Lung microvascular endothelial cell (primary cell): ENCODE measurements at regions not wholly inside any gene's neighbourhood (a gene's known extent, or its start where the extent isn't known, plus 50 kb on each side); places are given as distances from the start of the nearest gene placed in this dataset.
"Not testable (repeated sequence)": the region's sequence is repeated elsewhere in the genome, so short reads cannot be mapped to it uniquely, and the experiment has no call there.

ENCODE experiments used
- DNase-seq, 2 donors: peaks; one replicate each; pipeline versions ENCODE4 v3.0.0 to v3.0.0-alpha.2; 2010; ENCODE audit warnings: low read depth in 2 of 2

DNA sequence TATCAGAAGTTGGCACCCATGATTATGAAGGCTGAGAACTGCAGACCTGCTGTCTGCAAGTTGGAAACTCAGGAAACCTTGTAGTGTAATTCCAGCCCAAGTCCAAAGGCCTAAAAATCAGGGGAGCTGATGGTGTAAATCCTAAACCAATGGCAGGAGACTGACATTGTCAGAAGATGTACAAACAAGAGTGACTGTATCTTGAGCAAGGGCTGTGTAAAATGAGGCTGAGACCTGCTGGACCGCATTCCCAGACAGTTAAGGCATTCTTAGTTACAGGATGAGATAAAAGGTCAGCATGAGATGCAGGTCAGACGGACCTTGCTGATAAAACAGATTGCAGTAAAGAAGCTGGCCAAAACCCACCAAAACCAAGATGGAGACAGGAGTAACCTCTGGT is 147.7 kb downstream of the COG6 start:
- no peak for DNase-seq

DNA sequence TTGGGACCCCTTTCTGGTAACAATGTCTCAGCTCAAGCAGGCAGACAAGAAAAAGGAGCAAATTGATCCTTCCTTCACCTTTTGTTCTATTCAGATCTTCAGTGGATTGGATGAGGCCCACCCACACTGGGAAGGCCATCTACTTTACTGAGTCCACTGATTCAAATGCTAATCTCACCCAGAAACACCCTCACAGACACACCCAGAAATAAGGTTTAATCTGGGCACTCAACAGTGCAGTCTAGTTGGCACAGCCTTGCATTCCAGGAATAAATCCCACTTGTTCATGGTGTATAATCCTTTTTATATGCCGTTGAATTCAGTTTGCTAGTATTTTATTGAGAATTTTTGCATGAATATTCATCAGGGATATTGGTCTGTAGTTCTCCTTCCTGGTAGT is 148.4 kb downstream of the COG6 start:
- no peak for DNase-seq

DNA sequence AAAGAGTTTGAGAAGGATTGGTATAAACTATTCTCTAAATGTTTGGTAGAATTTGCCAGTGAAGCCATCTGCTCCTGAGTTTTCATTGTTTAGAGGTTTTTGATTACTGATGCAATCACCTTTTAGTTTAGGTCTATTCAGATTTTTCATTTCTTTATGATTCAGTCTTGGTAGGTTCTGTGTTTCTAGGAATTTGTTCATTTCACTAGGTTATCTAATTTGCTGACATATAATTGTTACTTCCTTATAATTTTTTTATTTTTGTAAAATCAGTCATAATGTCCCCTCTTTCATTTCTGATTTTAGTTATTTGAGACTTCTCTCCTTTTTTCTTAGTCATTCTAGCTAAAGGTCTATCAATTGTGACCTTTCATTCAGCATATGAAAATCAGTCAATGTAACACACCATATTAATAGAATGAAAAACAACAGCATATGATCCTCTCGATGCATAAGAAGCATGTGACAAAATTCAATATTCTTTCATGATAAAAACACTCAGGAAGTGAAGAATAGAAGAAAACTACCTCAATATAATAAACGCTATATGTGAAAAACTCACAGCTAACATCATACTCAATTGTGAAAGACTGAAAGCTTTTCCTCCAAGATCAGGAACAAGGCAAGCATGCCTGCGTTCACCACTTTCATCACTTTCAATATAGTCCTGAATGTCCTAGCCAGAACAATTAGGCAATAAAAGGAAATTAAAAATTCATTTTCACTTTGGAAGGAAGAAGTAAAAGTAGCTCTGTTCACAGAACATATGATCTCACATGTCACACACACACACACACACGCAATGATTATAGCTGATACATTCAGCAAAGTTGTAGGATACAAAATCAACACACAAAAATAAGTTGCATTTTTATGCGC is 149.1 kb downstream of the COG6 start:
- DNase-seq = no peak

DNA sequence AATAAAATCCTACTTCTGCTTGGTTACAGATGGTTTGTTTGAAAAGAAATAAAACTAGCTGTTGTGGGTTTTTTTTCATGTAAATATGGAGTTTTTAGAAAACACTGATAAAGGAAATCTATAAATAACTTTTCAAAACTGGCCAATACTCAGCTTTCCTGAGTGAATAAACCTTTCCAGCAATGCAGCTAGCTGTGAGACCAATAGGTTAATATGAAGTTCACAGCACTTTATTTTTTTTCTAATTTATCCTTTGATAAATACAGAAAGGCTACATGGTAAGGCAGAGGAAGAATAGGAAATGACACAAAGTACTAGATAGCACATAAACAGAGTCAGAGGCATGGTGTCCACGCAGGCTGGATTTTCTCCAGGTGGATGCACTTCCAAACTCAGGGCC is 154.0 kb downstream of the COG6 start:
- DNase-seq = peak in 1 of 2 donors; percentile 65

DNA sequence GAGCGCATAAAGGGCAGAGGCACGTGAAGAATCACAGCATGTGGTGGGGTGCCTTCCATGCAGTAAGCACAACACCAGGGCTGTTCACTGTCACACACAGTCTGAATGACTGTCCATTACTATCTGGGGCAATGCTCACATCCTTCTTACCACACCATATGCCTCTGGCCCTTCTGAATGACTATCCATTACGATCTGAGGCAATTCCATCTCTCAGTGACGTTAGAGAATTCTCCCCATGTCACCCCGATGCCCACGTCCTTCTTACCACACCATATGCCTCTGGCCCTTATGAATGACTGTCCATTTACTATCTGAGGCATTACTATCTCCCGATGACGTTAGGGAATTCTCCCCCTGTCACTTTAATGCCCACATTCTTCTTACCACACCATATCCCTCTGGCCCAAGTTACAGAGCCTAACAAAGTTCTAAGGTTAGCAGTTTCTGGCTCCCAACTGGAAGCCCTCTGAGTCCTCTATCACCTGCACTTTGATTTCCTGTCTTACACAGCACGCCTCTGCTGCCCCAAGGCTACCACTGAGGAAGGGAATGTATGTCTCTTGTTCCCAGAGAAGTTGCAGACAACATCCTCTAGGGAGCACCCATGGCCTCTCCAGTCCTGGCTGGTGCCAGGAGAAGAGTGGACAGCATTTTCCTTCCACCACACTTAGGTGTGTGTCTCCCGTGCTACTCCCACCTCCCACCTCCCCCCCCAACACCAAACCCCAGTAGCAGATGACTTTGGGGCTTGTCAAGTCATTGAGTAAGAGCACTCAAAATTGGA is 154.8 kb downstream of the COG6 start:
- DNase-seq = no peak

DNA sequence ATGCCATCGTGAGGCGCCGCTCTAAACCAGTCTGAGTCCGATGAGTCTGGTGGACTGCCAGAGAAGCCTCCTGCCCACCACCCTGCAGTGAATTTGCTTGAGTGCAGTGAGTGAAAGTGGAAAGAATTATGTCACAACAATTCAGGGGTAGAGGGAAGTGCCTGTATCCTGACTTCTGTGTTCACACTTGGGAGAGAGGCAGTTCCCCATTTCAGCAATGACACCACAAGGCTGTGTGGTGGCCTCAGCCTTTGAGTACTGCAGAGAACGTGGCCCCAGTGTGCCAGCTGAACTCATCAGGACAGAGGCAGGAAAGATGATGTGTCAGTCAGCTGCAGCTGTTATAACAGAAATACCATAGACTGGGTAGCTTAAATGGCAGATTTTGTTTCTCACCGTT is 155.6 kb downstream of the COG6 start:
- peak; percentile 24 to 87 for DNase-seq

DNA sequence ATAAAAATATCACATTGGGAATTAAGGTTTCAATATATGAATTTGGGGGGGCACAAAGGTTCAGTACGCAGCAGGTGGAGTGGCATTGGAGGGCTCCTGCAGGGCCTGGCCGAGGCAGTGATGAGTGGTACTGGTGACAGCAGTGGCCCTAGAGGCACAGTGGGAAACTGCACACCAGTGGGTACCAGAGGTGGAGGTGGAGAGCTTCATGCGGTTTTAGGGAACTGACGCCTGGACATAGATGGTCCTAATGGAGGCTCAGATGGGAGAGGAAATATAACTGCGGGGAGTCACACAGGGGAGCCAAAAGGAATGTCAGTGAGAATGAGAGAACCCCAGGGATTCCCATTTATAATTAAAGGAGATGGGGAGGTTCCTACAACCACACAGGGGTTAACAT is 156.2 kb downstream of the COG6 start:
- DNase-seq = no peak

DNA sequence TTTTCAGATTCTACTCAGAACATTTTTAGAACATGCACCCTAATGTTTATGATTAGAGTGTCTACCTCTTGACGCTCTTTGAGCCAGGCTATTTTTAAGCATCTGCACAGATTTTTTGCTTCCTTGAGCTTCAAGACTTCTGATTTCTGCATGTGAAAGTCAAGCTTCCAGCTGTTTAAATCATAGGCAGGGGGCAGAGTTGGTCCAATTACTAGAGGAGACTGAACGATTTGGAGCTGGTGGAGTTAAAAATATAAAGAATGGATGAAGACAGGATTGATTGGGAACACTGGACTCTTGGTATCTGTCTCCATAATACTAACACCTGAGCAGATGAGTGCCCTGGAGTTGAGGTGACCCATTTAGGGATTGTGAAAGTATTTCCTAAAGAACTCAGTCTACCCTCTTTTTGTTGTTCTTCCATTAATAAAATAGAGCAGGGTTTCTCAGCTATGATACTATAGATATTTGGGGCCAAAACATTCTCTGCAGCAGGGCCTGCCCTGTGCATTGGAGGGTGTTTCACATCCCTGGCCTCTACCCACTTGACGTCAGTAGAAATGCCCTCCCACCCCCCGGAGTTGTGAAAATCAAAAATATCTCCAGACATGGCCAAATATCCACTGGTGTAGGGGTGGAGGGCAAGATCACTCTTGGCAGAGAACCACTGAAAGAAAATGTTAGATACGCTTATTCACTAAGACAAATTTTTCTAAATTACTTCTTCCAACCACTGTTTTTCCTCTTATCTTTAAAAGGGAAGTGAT is 160.1 kb downstream of the COG6 start:
- peak; percentile 57 to 61 for DNase-seq

DNA sequence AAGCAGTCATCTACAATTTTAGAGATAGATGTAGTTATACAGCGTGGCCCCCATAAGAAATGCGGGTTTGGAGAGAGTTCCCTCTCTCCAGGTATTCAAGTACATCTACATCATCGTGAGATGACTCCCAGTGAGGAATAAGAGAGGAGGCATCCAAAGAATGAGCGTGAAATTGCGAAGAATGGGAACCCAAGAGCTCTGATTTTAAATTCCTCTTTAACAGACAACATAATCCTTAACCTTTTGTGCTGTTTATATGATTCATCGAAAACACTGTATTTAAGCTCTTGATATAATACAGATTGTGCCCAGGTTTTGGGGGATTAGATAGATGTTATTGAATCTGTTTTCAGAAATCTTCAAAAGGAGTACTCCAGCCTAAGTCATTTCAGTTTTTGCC is 161.5 kb downstream of the COG6 start:
- DNase-seq = no peak

DNA sequence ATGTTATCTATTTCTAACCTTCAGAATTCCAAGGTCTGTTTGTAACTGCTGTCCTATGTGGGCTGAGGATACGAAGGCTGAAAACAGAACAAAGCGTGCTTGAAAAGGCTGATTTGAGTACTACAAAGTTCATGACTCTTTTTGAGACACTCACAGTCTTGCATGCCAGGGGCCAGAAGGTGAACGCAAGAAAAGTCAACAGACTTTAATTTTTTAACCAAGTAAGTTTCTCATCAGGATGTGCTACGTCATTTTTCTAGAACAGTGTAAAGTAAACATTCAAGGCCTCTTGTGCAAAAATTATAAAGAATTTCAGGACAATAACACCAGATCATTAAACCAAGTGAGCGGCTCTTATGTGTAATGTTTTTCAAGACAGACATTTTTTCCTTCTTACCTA is 163.5 kb downstream of the COG6 start:
- DNase-seq = peak in 1 of 2 donors; percentile 97

DNA sequence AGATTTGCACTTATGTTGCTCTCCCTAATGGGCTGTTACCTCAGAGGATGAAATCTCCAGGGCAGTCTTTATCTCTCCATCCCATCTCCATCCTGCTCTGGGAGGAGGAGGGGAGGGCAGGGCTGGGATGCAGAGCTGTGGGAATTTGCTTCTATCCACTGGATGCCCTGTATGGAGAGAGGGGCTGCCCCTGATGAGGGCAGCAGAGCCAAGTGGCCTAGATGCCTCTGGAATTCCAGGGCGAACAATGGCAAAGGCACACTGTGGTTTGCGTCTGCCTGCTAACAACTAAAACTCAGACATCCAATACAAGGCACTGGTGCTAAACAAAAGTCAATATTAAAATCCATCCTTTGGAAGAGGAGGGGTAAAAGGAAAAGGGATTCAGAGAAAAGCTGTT is 165.1 kb downstream of the COG6 start:
- DNase-seq = no peak

DNA sequence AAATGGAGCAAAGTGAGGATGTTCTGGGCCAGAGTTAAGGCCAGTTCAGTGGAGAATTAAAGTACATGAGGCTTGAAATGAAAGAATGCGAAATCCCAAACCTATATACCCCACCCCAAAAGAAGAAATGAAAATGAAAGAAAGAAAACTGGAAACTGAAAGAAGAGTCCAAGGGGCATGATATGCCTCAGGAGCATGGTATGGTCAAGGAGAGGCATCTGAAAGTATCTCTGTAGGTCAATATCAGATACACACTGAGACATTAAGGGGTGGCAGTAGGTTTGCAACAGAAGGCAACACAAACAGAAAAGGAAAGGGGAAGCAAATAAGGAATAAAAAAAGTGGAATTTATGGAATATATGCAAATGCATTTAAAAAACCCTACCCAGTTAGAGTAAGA is 166.5 kb downstream of the COG6 start:
- DNase-seq = no peak

DNA sequence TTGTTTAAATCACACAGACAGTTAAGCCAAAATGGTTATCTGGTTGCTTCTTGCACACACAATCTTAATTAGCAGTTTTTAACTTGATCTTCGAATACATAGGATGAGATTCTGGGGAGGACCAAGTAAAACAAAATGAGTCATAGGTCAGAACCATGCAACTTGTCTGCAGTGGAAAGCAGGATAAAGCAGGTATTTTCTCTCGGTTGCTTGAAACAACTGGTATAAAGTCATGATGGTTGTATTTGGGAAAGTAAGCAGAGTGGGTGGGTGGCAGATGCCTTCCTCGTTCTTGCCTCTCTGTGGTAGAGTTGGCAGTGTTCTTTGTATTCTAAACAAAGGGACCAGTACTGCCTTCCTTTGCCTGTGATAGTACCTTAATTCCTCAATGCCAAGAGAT is 167.0 kb downstream of the COG6 start:
- DNase-seq = no peak

DNA sequence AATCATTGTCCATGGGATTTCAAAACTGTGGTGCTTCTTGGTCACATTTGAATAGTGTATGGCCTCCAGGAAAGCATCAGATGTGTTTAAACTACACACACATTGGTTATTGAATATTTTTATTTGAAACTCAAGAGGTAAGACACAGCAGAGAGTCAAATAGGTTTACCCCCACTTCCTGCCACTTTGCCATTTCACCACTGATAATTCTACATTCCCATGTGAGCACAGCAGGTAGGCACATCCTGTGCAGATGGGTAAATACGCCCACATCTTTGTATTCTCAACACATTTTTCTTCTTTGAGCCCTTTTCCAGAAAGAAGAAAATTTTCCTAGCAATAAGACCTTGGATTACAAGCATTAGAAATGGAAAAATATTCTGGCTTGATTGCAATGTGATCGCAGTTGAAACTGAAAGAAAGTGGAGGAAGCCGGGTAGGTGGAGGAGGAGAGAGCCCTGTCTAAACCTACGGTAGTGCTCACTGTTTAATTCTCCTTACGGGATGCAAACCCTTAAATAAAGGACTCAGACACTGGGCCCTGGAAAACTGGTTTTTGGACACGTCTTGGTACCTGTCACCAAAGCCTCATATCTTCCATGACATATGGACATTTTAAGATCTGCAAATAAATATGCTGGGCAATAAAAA is 167.7 kb downstream of the COG6 start:
- no peak for DNase-seq

DNA sequence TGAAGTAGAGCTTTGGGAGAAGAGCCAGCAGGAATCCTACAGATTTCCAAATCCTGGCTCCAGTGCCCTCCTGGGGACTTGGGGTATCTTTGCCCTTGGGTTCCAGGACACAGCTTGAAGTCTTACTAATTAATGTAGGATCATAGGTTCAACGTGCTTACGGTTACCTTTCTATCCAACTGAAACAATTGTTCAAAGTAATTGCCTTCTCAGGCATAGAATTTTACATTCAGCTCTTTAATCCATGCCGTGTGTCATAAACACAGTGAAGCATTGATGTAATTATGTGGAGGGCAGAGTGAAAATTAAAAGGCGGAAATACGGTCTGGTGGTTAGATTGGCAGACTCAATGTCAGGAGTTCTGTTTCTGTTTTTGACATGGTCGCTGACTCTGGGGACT is 170.4 kb downstream of the COG6 start:
- no peak for DNase-seq

DNA sequence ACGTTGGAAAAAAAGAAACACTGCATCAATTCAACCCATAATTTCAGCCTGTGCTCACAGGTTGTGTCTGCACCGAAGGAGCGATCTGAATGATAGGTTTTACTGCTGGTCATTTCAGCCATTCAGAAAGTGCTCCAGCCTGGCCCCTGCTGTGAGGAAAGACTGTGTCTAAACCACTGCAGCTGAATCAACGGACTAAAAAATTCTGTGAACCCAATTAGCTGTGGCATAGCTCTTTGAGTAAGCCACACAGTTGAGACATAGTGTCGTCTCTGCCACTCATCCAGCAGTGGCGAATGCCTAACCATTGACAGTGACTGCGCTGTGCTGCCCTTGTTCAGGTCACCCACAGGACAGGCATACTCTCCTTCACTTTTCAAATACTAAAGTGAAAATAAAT is 179.8 kb downstream of the COG6 start:
- DNase-seq = peak in 1 of 2 donors; percentile 33

DNA sequence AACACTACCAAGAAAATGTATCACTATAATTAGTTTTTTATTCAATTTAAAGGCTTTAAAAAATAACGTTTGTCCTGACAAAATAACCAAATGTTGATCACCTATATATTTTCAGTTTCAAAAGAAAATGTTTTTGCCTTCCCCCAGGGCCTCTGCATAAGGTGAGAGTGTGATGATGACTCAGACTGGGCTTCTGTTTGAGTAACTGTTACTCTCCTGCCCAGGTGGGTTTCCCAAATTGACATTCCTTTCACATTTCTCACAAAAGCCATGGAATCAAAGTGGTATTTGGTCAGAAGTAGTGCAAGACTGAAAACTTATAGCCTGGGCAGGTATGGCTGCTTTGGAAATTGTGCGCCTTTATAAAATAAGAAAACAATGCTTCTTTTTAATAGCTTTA is 180.6 kb downstream of the COG6 start:
- DNase-seq = peak in 1 of 2 donors; percentile 12

DNA sequence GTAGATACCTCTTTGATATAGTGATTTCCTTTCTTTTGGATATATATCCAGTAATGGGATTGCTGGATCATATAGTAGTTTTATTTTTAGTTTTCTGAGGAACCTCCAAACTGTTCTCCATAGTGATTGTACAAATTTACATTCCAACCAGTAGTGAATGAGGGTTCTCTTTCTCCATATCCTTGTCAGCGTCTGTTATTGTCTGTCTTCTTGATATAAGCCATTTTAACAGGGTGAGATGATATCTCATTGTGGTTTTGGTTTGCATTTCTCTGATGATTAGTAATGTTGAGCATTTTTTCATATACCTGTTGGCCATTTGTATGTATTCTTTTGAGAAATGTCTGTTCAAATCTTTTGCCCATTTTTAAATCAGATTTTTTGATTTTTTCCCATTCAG is 182.4 kb downstream of the COG6 start:
- DNase-seq = not testable (repeated sequence)

DNA sequence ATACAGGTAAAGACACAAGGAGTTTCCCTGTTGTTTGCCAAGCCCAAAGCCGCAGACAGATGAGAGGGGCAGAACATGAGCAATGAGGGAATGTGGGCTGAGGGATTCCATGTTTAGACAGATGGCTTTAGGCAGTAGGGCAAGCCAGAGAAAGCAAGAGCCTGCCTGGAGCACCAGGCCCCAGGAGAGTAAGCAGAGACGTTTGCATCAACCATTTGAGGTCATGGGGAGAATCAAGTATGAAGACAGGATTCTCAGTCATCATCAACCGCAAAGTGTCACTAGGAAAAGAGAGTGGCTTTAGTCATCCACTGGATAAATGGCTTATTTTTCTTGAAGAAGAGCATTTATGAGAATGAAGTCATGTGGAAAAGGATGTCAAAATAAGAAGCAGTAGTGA is 184.7 kb downstream of the COG6 start:
- no peak for DNase-seq

DNA sequence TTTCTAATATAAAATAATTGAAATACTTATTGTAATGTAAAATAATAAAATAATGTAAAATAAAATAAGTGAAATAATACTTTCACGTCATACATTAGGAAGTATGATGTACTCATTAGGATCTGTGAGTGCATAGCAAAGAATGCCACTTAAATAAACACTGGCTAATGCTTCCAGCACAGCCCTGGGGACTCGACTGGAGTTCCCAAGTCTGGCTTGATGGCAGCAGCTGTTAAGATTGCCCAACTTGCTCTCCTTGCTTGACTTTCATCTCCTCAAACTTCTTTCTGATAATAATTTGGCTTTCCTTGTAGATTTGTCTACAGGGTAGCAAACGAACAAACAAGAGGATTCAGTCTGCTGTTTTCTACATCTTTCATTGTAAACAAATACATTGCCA is 191.9 kb downstream of the COG6 start:
- no peak for DNase-seq

DNA sequence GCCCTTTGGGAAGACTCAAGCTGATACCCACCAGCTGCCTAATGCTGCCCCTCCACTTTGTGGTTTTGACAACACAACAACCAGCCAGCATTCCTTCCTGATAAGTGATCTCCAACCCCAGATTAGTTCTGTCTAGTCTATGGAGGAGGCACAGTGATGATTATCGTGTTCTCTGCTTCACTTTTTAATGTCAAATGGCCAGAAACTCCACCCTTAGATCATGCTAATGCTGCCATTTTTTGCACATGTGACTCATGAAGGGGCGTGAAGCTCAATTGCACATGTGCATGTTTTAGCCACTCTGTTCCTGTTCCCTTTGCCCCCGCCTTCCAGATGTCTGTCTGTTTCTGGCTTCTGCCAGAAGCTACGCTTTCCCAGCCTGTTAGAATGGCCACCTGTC is 199.8 kb downstream of the COG6 start:
- no peak for DNase-seq

DNA sequence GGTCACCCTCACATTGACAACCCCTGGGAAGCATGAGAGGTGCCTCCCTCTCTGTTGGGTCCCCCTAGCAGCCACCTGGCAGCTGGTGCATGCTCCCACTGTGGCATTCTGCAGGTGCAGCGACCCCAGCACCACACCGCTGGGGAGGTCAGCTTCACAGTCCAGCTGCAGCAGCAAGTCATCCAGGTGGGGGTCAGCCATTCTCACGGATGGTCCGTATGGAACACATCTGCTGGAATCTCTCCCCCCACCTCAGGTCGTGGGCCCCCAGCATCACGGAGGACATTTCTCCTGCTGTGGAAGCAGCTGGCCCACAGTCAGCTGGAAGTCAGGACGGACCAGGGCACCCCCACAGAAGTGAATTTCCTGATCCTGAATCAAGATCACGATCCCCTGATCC is 201.3 kb downstream of the COG6 start:
- no peak for DNase-seq
